DMS53 treated with DMSO at 0.1 percent for 48 hours (cell line): ENCODE measurements at regions not wholly inside any gene's neighbourhood (a gene's known extent, or its start where the extent isn't known, plus 50 kb on each side); places are given as distances from the start of the nearest gene placed in this dataset.
"Not testable (repeated sequence)": the region's sequence is repeated elsewhere in the genome, so short reads cannot be mapped to it uniquely, and the experiment has no call there.

ENCODE experiments used
- DNase-seq: peaks from one replicate; lab custom pipeline; 2025; ENCODE audit not compliant: unreplicated experiment; lab: John Stamatoyannopoulos, UW

- no peak for DNase-seq
Measured at GRCh38 chr5:135776457-135776856, 58.0 kb upstream of the SLC25A48 start.

- no peak for DNase-seq
Measured at GRCh38 chr5:135761746-135762145, 72.7 kb upstream of the SLC25A48 start.

- no peak for DNase-seq
Measured at GRCh38 chr5:135759149-135759784, 75.2 kb upstream of the SLC25A48 start.

GRCh38 chr5:135753990-135754389 is 80.5 kb upstream of the SLC25A48 start:
- DNase-seq: no peak

GRCh38 chr5:135750506-135750905 is 84.0 kb upstream of the SLC25A48 start:
- DNase-seq: no peak

- DNase-seq: no peak
Measured at GRCh38 chr5:135747824-135748223, 86.6 kb upstream of the SLC25A48 start.

GRCh38 chr5:135745897-135746500 is 88.5 kb upstream of the SLC25A48 start:
- no peak for DNase-seq

GRCh38 chr5:135743705-135744411 is 90.6 kb upstream of the SLC25A48 start:
- no peak for DNase-seq

GRCh38 chr5:135743181-135743580 is 91.3 kb upstream of the SLC25A48 start:
- DNase-seq: no peak

GRCh38 chr5:135742240-135742639 is 92.2 kb upstream of the SLC25A48 start:
- not testable (repeated sequence) for DNase-seq

GRCh38 chr5:135741040-135741439 is 93.4 kb upstream of the SLC25A48 start:
- DNase-seq: no peak

GRCh38 chr5:135740475-135740874 is 94.0 kb upstream of the SLC25A48 start:
- no peak for DNase-seq

GRCh38 chr5:135739383-135739981 is 95.0 kb upstream of the SLC25A48 start:
- no peak for DNase-seq

GRCh38 chr5:135738564-135738875 is 95.9 kb upstream of the SLC25A48 start:
- DNase-seq: no peak

GRCh38 chr5:135737701-135738563 is 96.5 kb upstream of the SLC25A48 start:
- no peak for DNase-seq

- DNase-seq: not testable (repeated sequence)
Measured at GRCh38 chr5:135736952-135737351, 97.5 kb upstream of the SLC25A48 start.

GRCh38 chr5:135735831-135736230 is 98.6 kb upstream of the SLC25A48 start:
- DNase-seq: no peak

GRCh38 chr5:135734956-135735355 is 99.5 kb upstream of the SLC25A48 start:
- DNase-seq: not testable (repeated sequence)

GRCh38 chr5:135731034-135731433 is 103.4 kb upstream of the SLC25A48 start:
- not testable (repeated sequence) for DNase-seq

- not testable (repeated sequence) for DNase-seq
Measured at GRCh38 chr5:135730161-135730560, 104.3 kb upstream of the SLC25A48 start.

- peak; percentile 11 for DNase-seq
Measured at GRCh38 chr5:135729321-135729786, 105.1 kb upstream of the SLC25A48 start.
